ENCODE measurements at regions not wholly inside any gene's neighbourhood (a gene's known extent, or its start where the extent isn't known, plus 50 kb on each side); places are given as distances from the start of the nearest gene placed in this dataset. TPM values are rescaled to one million over a fixed set of nuclear protein-coding genes. Genes with fewer than 3 reads are reported as not detected.

DNA sequence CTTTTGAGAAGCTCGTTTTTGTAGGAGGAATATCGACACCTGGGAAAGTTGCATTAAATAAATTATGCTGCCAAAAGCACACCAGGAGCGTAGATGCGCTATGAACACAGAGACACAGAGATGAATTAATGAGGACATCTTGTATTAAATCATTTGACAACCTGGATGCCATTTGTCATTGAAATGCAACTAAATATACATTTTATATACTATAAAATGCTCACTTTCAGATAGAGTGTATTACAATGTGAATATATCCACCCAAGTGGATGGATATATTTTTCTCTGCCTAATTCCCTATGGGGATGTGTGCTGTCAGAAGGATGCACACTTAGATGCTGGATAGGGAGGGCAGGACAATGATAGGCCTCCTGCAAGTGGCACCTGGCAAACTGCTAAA is 426.2 kb downstream of the RIT2 start:
- no peak for TF ChIP-seq CTCF (IDR thresholded peaks at IDR 0.05; ENCODE audit: insufficient read depth, low read length)
- no peak overlapping the region for H3K4me3 ChIP-seq (ENCODE audit: low read depth, low read length)
- DNase-seq (ENCODE audit: low read depth), result no peak

Small RNA genes lying in the stretch of these regions (small RNA-seq; reads per million reads assigned to genes)
- gene RNA5SP454, result not detected

Measured in fibroblast of the aortic adventitia (primary cell).